Endothelial cell of umbilical vein (primary cell): ENCODE measurements at regions not wholly inside any gene's neighbourhood (a gene's known extent, or its start where the extent isn't known, plus 50 kb on each side); places are given as distances from the start of the nearest gene placed in this dataset.

ENCODE experiments used
- BruUV-seq: library from RNA; stranded (reverse); fragments of 400-500 nt; replicated peaks from 2 replicates; lab custom pipeline; 2021; lab: Mats Ljungman, UMichigan
- CTCF ChIA-PET: fragments of 300-600, 350-600 bp; sonication (Branson Sonifier 250); formaldehyde crosslinking; loops from one replicate; lab custom pipeline; 2021; ENCODE audit warnings: antibody characterized with exemption, inconsistent platforms; lab: Charles Lee
- POLR2A ChIA-PET: fragments of 300-600, 350-600 bp; sonication (Branson Sonifier 250); formaldehyde crosslinking; loops from one replicate; lab custom pipeline; 2021; ENCODE audit warnings: antibody characterized with exemption, inconsistent platforms; lab: Charles Lee
- DNase-seq: peaks from one replicate; pipeline ENCODE4 v3.0.0-alpha.2; 2011; ENCODE audit warnings: low read depth, low spot score
- FAIRE-seq: peaks from 2 replicates; lab custom pipeline; 2011; peaks lifted over from hg19 to GRCh38; lab: Jason Lieb, UNC
- H2AFZ ChIP-seq: 2 replicates; pipeline ENCODE4 v1.6.0; 2012; ENCODE audit warnings: low read depth, low read length, control low read depth, inconsistent platforms
- H3K27ac ChIP-seq: 2 replicates; pipeline ENCODE4 v1.5.1; 2011; ENCODE audit warnings: low read depth, mild to moderate bottlenecking, control low read depth, low read length, moderate library complexity; ENCODE audit not compliant: insufficient read depth
- H3K27me3 ChIP-seq, 2 experiments: 2 replicates each; pipeline versions ENCODE4 v1.6.0 to v1.6.1; 2011; ENCODE audit warnings: low read length in 2 of 2, mixed read lengths in 1 of 2; ENCODE audit not compliant: control insufficient read depth in 2 of 2, insufficient read depth in 2 of 2
- H3K36me3 ChIP-seq, 2 experiments: 2 replicates in 1 of 2; 3 replicates in 1 of 2; pipeline ENCODE4 v1.5.1; 2011; ENCODE audit warnings: low read length in 2 of 2, mild to moderate bottlenecking in 1 of 2, moderate library complexity in 1 of 2; ENCODE audit not compliant: control insufficient read depth in 2 of 2, insufficient read depth in 2 of 2; ENCODE audit errors: extremely low read depth in 1 of 2
- H3K4me1 ChIP-seq: 3 replicates; pipeline ENCODE4 v1.5.1; 2011; ENCODE audit warnings: mild to moderate bottlenecking, low read length; ENCODE audit not compliant: control insufficient read depth, insufficient read depth; ENCODE audit errors: extremely low read depth
- H3K4me2 ChIP-seq: 2 replicates; pipeline ENCODE4 v1.6.1; 2011; ENCODE audit warnings: low read length, control low read depth, mixed read lengths; ENCODE audit not compliant: insufficient read depth
- H3K4me3 ChIP-seq, 3 experiments: fragments of 200-600 bp in 1 of 3; sonication (generic), shearing (Covaris generic) in 1 of 3; replicated peaks in 1 of 3; 2 replicates each; pipeline ENCODE4 v1.5.1; 2011 to 2016; ENCODE audit warnings: control low read depth in 3 of 3, low read length in 3 of 3, mild to moderate bottlenecking in 2 of 3, inconsistent platforms in 1 of 3, low read depth in 1 of 3, moderate library complexity in 1 of 3; ENCODE audit not compliant: insufficient read depth in 1 of 3
- H3K79me2 ChIP-seq: 2 replicates; pipeline ENCODE4 v1.6.0; 2012; ENCODE audit warnings: low read length, inconsistent platforms; ENCODE audit not compliant: control insufficient read depth, insufficient read depth
- H3K9ac ChIP-seq: replicated peaks from 2 replicates; pipeline ENCODE3; 2011; ENCODE audit warnings: low read length, control low read depth; ENCODE audit not compliant: insufficient read depth; ENCODE audit errors: extremely low read depth
- H3K9me1 ChIP-seq: replicated peaks from 3 replicates; pipeline ENCODE4 v1.6.0; 2011; ENCODE audit warnings: mild to moderate bottlenecking, low read length; ENCODE audit not compliant: control insufficient read depth, insufficient read depth; ENCODE audit errors: extremely low read depth
- H3K9me3 ChIP-seq: replicated peaks from 2 replicates; pipeline ENCODE4 v1.5.1; 2012; ENCODE audit warnings: low read length, inconsistent platforms; ENCODE audit not compliant: control insufficient read depth, insufficient read depth
- H4K20me1 ChIP-seq: replicated peaks from 2 replicates; pipeline ENCODE3; 2011; ENCODE audit warnings: mild to moderate bottlenecking, low read length; ENCODE audit not compliant: control insufficient read depth, insufficient read depth; ENCODE audit errors: extremely low read depth
- CTCF ChIP-seq, 2 donors: IDR thresholded peaks; 1 replicate in 1 of 2; 2 replicates in 1 of 2; pipeline ENCODE4 v1.5.1; 2011; ENCODE audit warnings: low read length in 2 of 2, mild to moderate bottlenecking in 2 of 2, moderate library complexity in 2 of 2, control low read depth in 1 of 2, inconsistent platforms in 1 of 2, low read depth in 1 of 2; ENCODE audit not compliant: insufficient read depth in 1 of 2; ENCODE audit errors: extremely low read depth in 1 of 2
- EZH2 ChIP-seq: IDR thresholded peaks from 2 replicates; pipeline ENCODE4 v1.6.1; 2012; ENCODE audit warnings: borderline replicate concordance, low read depth, mild to moderate bottlenecking, moderate library complexity, low read length, inconsistent platforms; ENCODE audit not compliant: severe bottlenecking
- FOS ChIP-seq: IDR thresholded peaks from 2 replicates; pipeline ENCODE4 v1.6.1; 2011; ENCODE audit warnings: mild to moderate bottlenecking, low read length, moderate library complexity, borderline replicate concordance; ENCODE audit not compliant: insufficient read depth
- GATA2 ChIP-seq: IDR thresholded peaks from 2 replicates; pipeline ENCODE4 v1.7.0; 2011; ENCODE audit warnings: low read depth, mild to moderate bottlenecking, moderate library complexity, mixed read lengths, low read length; ENCODE audit not compliant: insufficient read length, insufficient read depth
- JUN ChIP-seq: IDR thresholded peaks from 2 replicates; pipeline ENCODE4 v1.6.1; 2011; ENCODE audit warnings: borderline replicate concordance, low read depth; ENCODE audit not compliant: insufficient read length, insufficient read depth
- MAX ChIP-seq: IDR thresholded peaks from 2 replicates; pipeline ENCODE4 v1.6.1; 2011; ENCODE audit not compliant: insufficient read depth, insufficient read length
- MYC ChIP-seq: IDR thresholded peaks from one replicate; pipeline ENCODE4 v1.6.1; 2011; ENCODE audit warnings: mild to moderate bottlenecking, low read depth, low read length
- POLR2A ChIP-seq: IDR thresholded peaks from 2 replicates; pipeline ENCODE4 v1.6.1; 2012; ENCODE audit warnings: low read depth, mild to moderate bottlenecking, control low read depth, low read length
- POLR2AphosphoS5 ChIP-seq: IDR thresholded peaks from 2 replicates; pipeline ENCODE4 v1.6.1; 2012; ENCODE audit warnings: low read depth, mild to moderate bottlenecking, control low read depth, low read length, moderate library complexity; ENCODE audit not compliant: insufficient read depth
- dilution Hi-C: fragments of 300-500 bp; cut with MboI; formaldehyde crosslinking; loops from one replicate; pipeline ENCODE4 v1.15.0; 2019; ENCODE audit warnings: low sequenced_read_pairs; ENCODE audit not compliant: extremely low pct_ligation_motif_present
- intact Hi-C: fragments of 100-400 bp; cut with micrococcal nuclease; formaldehyde crosslinking; loops from one replicate; pipeline ENCODE4 v1.10.0; 2022

DNA sequence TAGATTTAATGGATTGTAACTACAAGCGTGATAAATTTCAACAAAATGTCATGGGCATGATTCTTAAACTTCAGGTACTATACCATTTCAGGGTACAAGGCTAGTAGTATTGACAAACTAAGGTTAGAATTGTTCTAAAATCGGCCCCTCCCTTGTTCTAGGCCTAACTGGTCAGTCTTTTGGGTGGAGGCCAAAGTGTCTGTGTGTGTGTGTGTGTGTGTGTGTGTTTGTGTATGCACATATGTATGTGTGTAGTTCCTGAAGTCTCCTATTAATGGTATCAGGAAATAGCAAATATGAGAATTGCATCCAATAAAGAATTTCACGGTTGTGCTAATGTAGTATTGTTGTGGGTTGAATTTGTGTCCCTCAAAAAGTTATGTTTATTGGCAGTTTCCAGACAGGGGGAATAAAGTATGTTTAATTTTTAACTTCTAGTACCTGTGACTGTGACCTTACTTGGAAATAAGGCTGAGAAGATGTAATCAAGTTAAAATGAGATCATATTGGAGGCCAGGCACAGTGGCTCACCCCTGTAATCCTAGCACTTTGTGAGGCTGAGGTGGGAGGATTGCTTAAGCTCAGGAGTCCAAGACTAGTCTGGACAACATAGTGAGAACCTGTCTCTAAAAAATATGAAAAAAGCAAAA is 119.2 kb downstream of the KLF5 start:
- Histone ChIP-seq H3K27me3 (peaks cover 0 to 4% of the 10 kb centered on the region in 2 experiments), H2AFZ (no peak overlapping the region), H3K4me1 (no peaks in the 10 kb centered on the region), H3K9me1 (no peaks in the 10 kb centered on the region), H3K4me3 (no peak overlapping the region), H3K9me3 (no peaks in the 10 kb centered on the region), H3K9ac (no peak overlapping the region), H3K79me2 (no peaks in the 10 kb centered on the region), H4K20me1 (no peaks in the 10 kb centered on the region), H3K27ac (no peak overlapping the region), H3K4me2 (no peak overlapping the region), H3K36me3 (no peaks in the 10 kb centered on the region)
- ChIA-PET POLR2A (no interaction called here), CTCF (no interaction called here)
- no peak for DNase-seq
- dilution Hi-C loops: no loop called here
- intact Hi-C loops: no loop called here
- TF ChIP-seq EZH2 (no peak), JUN (no peak)
- BruUV-seq: no TSS peak
- no peak for FAIRE-seq

GRCh38 chr13:73177017-73177416 is 118.2 kb downstream of the KLF5 start:
- POLR2A ChIA-PET: no interaction called here
- Histone ChIP-seq H3K79me2 (no peaks in the 10 kb centered on the region), H3K9ac (no peak overlapping the region), H3K4me3 (no peak overlapping the region), H3K9me1 (no peaks in the 10 kb centered on the region), H4K20me1 (no peaks in the 10 kb centered on the region), H3K9me3 (no peaks in the 10 kb centered on the region), H2AFZ (no peak overlapping the region), H3K36me3 (no peaks in the 10 kb centered on the region), H3K27me3 (peaks cover 0 to 4% of the 10 kb centered on the region in 2 experiments), H3K4me1 (no peaks in the 10 kb centered on the region), H3K4me2 (no peak overlapping the region), H3K27ac (no peak overlapping the region)
- TF ChIP-seq CTCF (IDR thresholded peaks at IDR 0.05; ENCODE audit: extremely low read depth in 1 of 2, insufficient read depth in 1 of 2, low read depth in 1 of 2, low read length in 2 of 2) (no peak), MYC (no peak), EZH2 (no peak), JUN (no peak), FOS (no peak), POLR2AphosphoS5 (no peak), MAX (no peak), GATA2 (no peak), POLR2A (no peak)
- BruUV-seq: no TSS peak
- dilution Hi-C loops: no loop called here
- CTCF ChIA-PET: no interaction called here
- no peak for DNase-seq
- FAIRE-seq: no peak
- intact Hi-C loops: no loop called here
